HEK293 (cell line): ENCODE measurements at regions not wholly inside any gene's neighbourhood (a gene's known extent, or its start where the extent isn't known, plus 50 kb on each side); places are given as distances from the start of the nearest gene placed in this dataset.

Experiments
- CTCF ChIA-PET: fragments of 350-600 bp; formaldehyde crosslinking; extraction: SDS; loops from one replicate; lab custom pipeline; 2021; ENCODE audit warnings: antibody characterized with exemption; lab: Yijun Ruan, JAX
- POLR2A ChIA-PET: fragments of 300-600 bp; formaldehyde crosslinking; extraction: SDS; loops from one replicate; lab custom pipeline; 2020; ENCODE audit warnings: antibody characterized with exemption, inconsistent platforms; lab: Yijun Ruan, JAX
- H3K27ac ChIP-seq: fragments of 200-500 bp; sonication (Bioruptor generic); 2 replicates; pipeline ENCODE4 v1.5.1; 2014; ENCODE audit warnings: low read depth, low read length, control low read depth, inconsistent platforms; ENCODE audit errors: extremely low read depth
- H3K36me3 ChIP-seq, 2 experiments: fragments of 200-500 bp in 1 of 2; sonication (Bioruptor generic) in 1 of 2; 1 replicate in 1 of 2; 2 replicates in 1 of 2; pipeline ENCODE4 v1.5.1; 2014 to 2017; ENCODE audit warnings: inconsistent platforms in 2 of 2, low read length in 2 of 2; ENCODE audit not compliant: control insufficient read depth in 2 of 2, insufficient read depth in 1 of 2
- H3K4me1 ChIP-seq: fragments of 200-500 bp; sonication (Bioruptor generic); 2 replicates; pipeline ENCODE4 v1.5.1; 2014; ENCODE audit warnings: mild to moderate bottlenecking, low read length, inconsistent platforms; ENCODE audit not compliant: control insufficient read depth, insufficient read depth
- H3K4me3 ChIP-seq: 2 replicates; pipeline ENCODE4 v1.5.1; 2011; ENCODE audit warnings: low read depth, mild to moderate bottlenecking, control low read depth, low read length, moderate library complexity
- H3K9me3 ChIP-seq: fragments of 200-500 bp; sonication (Bioruptor generic); 2 replicates; pipeline ENCODE4 v1.5.1; 2014; ENCODE audit warnings: low read depth, low read length, inconsistent platforms; ENCODE audit not compliant: control insufficient read depth, insufficient read depth
- BCL11A ChIP-seq: fragments of 450-650 bp; formaldehyde crosslinking; IDR thresholded peaks from 2 replicates; pipeline ENCODE4 v1.5.1; 2016; ENCODE audit warnings: low read depth, missing biosample characterization, missing genetic modification characterization
- GLIS1 ChIP-seq: fragments of 450-650 bp; formaldehyde crosslinking; IDR thresholded peaks from 2 replicates; pipeline ENCODE4 v1.5.1; 2016; ENCODE audit warnings: missing biosample characterization, missing genetic modification characterization
- ZBTB20 ChIP-seq: fragments of 450-650 bp; formaldehyde crosslinking; IDR thresholded peaks from 2 replicates; pipeline ENCODE4 v1.5.1; 2016; ENCODE audit warnings: missing biosample characterization, missing genetic modification characterization
- ZIC2 ChIP-seq: fragments of 450-650 bp; formaldehyde crosslinking; IDR thresholded peaks from 2 replicates; pipeline ENCODE4 v1.5.1; 2016; ENCODE audit warnings: missing biosample characterization, missing genetic modification characterization
- ZNF157 ChIP-seq: fragments of 450-650 bp; formaldehyde crosslinking; IDR thresholded peaks from 2 replicates; pipeline ENCODE4 v1.5.1; 2016; ENCODE audit warnings: missing biosample characterization, missing genetic modification characterization
- ZNF174 ChIP-seq: fragments of 450-650 bp; formaldehyde crosslinking; IDR thresholded peaks from 2 replicates; pipeline ENCODE4 v1.5.0; 2017; ENCODE audit warnings: missing biosample characterization, mild to moderate bottlenecking, missing genetic modification characterization
- ZNF221 ChIP-seq: fragments of 450-650 bp; formaldehyde crosslinking; IDR thresholded peaks from 2 replicates; pipeline ENCODE4 v1.5.1; 2017; ENCODE audit warnings: missing biosample characterization, missing genetic modification characterization, borderline replicate concordance
- ZNF274 ChIP-seq, 2 experiments: fragments of 200-500 bp in 1 of 2; fragments of 450-650 bp in 1 of 2; sonication (Bioruptor generic) in 1 of 2; formaldehyde crosslinking in 1 of 2; IDR thresholded peaks; 2 replicates each; pipeline versions ENCODE4 v1.5.1 to v1.6.1; 2014 to 2016; ENCODE audit warnings: borderline replicate concordance in 1 of 2, inconsistent platforms in 1 of 2, low read length in 1 of 2, missing biosample characterization in 1 of 2, missing genetic modification characterization in 1 of 2
- ZNF404 ChIP-seq: fragments of 450-650 bp; formaldehyde crosslinking; IDR thresholded peaks from 2 replicates; pipeline ENCODE4 v1.5.1; 2017; ENCODE audit warnings: missing biosample characterization, missing genetic modification characterization
- ZNF423 ChIP-seq: fragments of 450-650 bp; formaldehyde crosslinking; IDR thresholded peaks from 2 replicates; pipeline ENCODE4 v1.5.1; 2016; ENCODE audit warnings: missing biosample characterization, missing genetic modification characterization
- ZNF433 ChIP-seq: fragments of 450-650 bp; formaldehyde crosslinking; IDR thresholded peaks from 2 replicates; pipeline ENCODE4 v1.5.1; 2016; ENCODE audit warnings: missing biosample characterization, missing genetic modification characterization, low read depth
- ZNF560 ChIP-seq: fragments of 450-650 bp; formaldehyde crosslinking; IDR thresholded peaks from 2 replicates; pipeline ENCODE4 v1.5.1; 2017; ENCODE audit warnings: missing biosample characterization, missing genetic modification characterization, borderline replicate concordance
- ZNF600 ChIP-seq: fragments of 450-650 bp; formaldehyde crosslinking; IDR thresholded peaks from 2 replicates; pipeline ENCODE4 v1.5.1; 2016; ENCODE audit warnings: missing biosample characterization, missing genetic modification characterization
- ZNF626 ChIP-seq: fragments of 450-650 bp; sonication (Bioruptor Pico); formaldehyde crosslinking; IDR thresholded peaks from 2 replicates; pipeline ENCODE4 v1.5.1; 2018; ENCODE audit warnings: missing biosample characterization, missing genetic modification characterization, inconsistent platforms
- ZNF629 ChIP-seq: fragments of 450-650 bp; formaldehyde crosslinking; IDR thresholded peaks from 2 replicates; pipeline ENCODE4 v1.5.1; 2017; ENCODE audit warnings: missing biosample characterization, missing genetic modification characterization
- ZNF830 ChIP-seq: fragments of 450-650 bp; IDR thresholded peaks from 2 replicates; pipeline ENCODE4 v1.5.0; 2018; ENCODE audit warnings: missing biosample characterization, missing genetic modification characterization, low read depth, mild to moderate bottlenecking, moderate library complexity
- TF ChIP-seq, protein P1 (sequence below): fragments of 450-650 bp; formaldehyde crosslinking; IDR thresholded peaks from 2 replicates; pipeline ENCODE4 v1.5.1; 2016; ENCODE audit warnings: missing biosample characterization, missing genetic modification characterization
- TF ChIP-seq, protein P2 (sequence below): fragments of 450-650 bp; formaldehyde crosslinking; IDR thresholded peaks from 2 replicates; pipeline ENCODE4 v1.5.1; 2016; ENCODE audit warnings: missing biosample characterization, missing genetic modification characterization
- TF ChIP-seq, protein P3 (sequence below): fragments of 450-650 bp; formaldehyde crosslinking; IDR thresholded peaks from 2 replicates; pipeline ENCODE4 v1.5.1; 2016; ENCODE audit warnings: missing biosample characterization, missing genetic modification characterization
- TF ChIP-seq, protein P4 (sequence below): fragments of 450-650 bp; formaldehyde crosslinking; IDR thresholded peaks from 2 replicates; pipeline ENCODE4 v1.5.1; 2016; ENCODE audit warnings: missing biosample characterization, missing genetic modification characterization
- TF ChIP-seq, protein P5 (sequence below): fragments of 450-650 bp; formaldehyde crosslinking; IDR thresholded peaks from 2 replicates; pipeline ENCODE4 v1.5.1; 2016; ENCODE audit warnings: missing biosample characterization, missing genetic modification characterization
- TF ChIP-seq, protein P6 (sequence below): fragments of 450-650 bp; formaldehyde crosslinking; IDR thresholded peaks from 2 replicates; pipeline ENCODE4 v1.5.1; 2017; ENCODE audit warnings: missing biosample characterization, missing genetic modification characterization

DNA sequence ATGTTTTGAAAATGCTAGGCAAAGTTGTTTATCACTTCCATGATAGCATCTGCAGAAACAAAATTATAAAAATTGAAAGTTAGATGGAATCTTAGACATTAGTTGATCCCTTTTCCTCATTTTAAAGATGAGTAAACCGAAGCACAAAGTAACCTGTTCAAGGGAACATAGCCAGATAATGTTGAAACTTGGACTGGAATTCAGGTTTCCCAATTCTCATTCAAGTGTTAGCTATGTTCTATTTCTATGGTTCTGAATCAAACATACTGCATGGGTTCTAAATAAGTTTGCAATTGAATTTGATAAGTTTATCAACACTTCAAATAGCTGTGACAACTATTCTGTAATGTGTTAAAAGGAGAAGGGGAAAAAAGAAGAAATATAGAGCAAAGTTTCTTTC, 122.4 kb upstream of the SOX5 start:
- Histone ChIP-seq H3K4me3 (no peak overlapping the region), H3K27ac (no peak overlapping the region), H3K4me1 (peaks cover 41% of the 10 kb centered on the region), H3K36me3 (no peaks in the 10 kb centered on the region), H3K9me3 (no peaks in the 10 kb centered on the region)
- CTCF ChIA-PET = no interaction called here
- TF ChIP-seq, protein P1, sequence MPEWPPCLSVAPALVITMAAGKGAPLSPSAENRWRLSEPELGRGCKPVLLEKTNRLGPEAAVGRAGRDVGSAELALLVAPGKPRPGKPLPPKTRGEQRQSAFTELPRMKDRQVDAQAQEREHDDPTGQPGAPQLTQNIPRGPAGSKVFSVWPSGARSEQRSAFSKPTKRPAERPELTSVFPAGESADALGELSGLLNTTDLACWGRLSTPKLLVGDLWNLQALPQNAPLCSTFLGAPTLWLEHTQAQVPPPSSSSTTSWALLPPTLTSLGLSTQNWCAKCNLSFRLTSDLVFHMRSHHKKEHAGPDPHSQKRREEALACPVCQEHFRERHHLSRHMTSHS = no peak
- TF ChIP-seq ZBTB20 (tag by site-specific recombination) (no peak), ZNF560 (tag by site-specific recombination) (no peak), ZNF600 (tag by site-specific recombination) (no peak), ZNF626 (tag by site-specific recombination) (no peak), ZNF157 (tag by site-specific recombination) (no peak), ZNF423 (tag by site-specific recombination) (no peak), ZNF174 (tag by site-specific recombination) (no peak), ZNF830 (tag by site-specific recombination) (no peak), GLIS1 (no peak), ZNF221 (tag by site-specific recombination) (no peak), ZNF404 (tag by site-specific recombination) (no peak), ZNF629 (no peak), ZNF433 (no peak)
- TF ChIP-seq, protein P2, sequence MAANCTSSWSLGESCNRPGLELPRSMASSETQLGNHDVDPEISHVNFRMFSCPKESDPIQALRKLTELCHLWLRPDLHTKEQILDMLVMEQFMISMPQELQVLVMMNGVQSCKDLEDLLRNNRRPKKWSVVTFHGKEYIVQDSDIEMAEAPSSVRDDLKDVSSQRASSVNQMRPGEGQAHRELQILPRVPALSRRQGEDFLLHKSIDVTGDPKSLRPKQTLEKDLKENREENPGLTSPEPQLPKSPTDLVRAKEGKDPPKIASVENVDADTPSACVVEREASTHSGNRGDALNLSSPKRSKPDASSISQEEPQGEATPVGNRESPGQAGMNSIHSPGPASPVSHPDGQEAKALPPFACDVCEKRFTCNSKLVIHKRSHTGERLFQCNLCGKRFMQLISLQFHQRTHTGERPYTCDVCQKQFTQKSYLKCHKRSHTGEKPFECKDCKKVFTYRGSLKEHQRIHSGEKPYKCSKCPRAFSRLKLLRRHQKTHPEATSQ (tag by site-specific recombination) = no peak
- TF ChIP-seq, protein P3, sequence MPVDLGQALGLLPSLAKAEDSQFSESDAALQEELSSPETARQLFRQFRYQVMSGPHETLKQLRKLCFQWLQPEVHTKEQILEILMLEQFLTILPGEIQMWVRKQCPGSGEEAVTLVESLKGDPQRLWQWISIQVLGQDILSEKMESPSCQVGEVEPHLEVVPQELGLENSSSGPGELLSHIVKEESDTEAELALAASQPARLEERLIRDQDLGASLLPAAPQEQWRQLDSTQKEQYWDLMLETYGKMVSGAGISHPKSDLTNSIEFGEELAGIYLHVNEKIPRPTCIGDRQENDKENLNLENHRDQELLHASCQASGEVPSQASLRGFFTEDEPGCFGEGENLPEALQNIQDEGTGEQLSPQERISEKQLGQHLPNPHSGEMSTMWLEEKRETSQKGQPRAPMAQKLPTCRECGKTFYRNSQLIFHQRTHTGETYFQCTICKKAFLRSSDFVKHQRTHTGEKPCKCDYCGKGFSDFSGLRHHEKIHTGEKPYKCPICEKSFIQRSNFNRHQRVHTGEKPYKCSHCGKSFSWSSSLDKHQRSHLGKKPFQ = no peak
- TF ChIP-seq, protein P4, sequence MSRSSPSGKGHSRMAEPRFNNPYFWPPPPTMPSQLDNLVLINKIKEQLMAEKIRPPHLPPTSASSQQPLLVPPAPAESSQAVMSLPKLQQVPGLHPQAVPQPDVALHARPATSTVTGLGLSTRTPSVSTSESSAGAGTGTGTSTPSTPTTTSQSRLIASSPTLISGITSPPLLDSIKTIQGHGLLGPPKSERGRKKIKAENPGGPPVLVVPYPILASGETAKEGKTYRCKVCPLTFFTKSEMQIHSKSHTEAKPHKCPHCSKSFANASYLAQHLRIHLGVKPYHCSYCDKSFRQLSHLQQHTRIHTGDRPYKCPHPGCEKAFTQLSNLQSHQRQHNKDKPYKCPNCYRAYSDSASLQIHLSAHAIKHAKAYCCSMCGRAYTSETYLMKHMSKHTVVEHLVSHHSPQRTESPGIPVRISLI = no peak
- POLR2A ChIA-PET = no interaction called here

DNA sequence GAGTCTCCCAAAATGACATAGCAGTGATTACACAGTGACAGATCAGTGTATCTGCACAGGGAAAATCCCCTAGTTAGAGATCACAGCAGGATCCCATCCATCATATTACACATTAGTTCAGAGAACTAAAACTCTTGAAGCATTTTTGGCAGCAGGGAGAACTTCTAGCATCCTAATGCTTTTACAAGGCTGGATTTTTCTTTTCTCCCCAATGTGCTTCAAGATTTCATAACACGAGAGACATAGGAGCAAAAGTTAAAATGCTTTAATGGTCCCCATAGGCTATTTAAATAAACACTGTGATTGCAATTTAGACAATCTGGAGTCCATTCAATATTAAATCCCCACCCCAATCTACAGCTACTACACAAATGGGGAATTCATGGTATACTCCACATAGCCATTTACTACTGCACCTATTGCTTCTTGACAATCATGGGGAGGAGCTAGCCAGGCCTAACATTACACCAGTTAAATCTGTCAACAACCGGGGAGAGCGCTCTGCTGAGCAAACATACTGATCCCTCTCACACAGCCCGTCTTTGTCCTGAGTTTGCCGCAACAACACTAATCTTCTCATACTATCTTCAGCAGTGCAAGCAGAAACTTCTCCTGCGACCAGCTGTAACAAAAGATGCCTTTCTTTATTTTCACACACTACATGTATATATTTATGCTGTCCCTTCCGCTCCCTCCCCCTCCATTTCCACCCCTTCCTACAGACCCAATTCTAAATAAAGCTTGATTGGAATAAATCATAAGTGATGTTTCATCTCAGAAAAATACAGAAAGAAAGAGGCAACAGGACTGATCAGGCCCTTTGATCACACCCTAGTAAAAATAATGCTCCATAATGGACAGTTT, 120.3 kb upstream of the SOX5 start:
- Histone ChIP-seq H3K36me3 (no peaks in the 10 kb centered on the region), H3K27ac (peak overlapping the region; percentile 8; the same call in 1 of the 2 replicates), H3K4me1 (peaks cover 45% of the 10 kb centered on the region), H3K4me3 (no peak overlapping the region), H3K9me3 (no peaks in the 10 kb centered on the region)
- CTCF ChIA-PET = interaction anchor here (0.6 kb wide), 1 partner anchor 29 kb away, joined by 3 read pairs; no protein-coding TSS in a partner anchor
- POLR2A ChIA-PET = no interaction called here
- TF ChIP-seq ZIC2 (tag by site-specific recombination) (0 out of 2 replicates have a peak, but pooled peaks have one; percentile 5), ZNF274 (IDR thresholded peaks at IDR 0.05; ENCODE audit: low read length) (no peak), ZNF274 (tag by site-specific recombination; IDR thresholded peaks at IDR 0.05; ENCODE audit: borderline replicate concordance) (no peak), BCL11A (tag by site-specific recombination) (peak; percentile 77)
- TF ChIP-seq, protein P5, sequence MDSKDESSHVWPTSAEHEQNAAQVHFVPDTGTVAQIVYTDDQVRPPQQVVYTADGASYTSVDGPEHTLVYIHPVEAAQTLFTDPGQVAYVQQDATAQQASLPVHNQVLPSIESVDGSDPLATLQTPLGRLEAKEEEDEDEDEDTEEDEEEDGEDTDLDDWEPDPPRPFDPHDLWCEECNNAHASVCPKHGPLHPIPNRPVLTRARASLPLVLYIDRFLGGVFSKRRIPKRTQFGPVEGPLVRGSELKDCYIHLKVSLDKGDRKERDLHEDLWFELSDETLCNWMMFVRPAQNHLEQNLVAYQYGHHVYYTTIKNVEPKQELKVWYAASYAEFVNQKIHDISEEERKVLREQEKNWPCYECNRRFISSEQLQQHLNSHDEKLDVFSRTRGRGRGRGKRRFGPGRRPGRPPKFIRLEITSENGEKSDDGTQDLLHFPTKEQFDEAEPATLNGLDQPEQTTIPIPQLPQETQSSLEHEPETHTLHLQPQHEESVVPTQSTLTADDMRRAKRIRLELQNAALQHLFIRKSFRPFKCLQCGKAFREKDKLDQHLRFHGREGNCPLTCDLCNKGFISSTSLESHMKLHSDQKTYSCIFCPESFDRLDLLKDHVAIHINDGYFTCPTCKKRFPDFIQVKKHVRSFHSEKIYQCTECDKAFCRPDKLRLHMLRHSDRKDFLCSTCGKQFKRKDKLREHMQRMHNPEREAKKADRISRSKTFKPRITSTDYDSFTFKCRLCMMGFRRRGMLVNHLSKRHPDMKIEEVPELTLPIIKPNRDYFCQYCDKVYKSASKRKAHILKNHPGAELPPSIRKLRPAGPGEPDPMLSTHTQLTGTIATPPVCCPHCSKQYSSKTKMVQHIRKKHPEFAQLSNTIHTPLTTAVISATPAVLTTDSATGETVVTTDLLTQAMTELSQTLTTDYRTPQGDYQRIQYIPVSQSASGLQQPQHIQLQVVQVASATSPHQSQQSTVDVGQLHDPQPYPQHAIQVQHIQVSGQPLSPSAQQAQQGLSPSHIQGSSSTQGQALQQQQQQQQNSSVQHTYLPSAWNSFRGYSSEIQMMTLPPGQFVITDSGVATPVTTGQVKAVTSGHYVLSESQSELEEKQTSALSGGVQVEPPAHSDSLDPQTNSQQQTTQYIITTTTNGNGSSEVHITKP (tag by site-specific recombination) = peak; percentile 84
- TF ChIP-seq, protein P6, sequence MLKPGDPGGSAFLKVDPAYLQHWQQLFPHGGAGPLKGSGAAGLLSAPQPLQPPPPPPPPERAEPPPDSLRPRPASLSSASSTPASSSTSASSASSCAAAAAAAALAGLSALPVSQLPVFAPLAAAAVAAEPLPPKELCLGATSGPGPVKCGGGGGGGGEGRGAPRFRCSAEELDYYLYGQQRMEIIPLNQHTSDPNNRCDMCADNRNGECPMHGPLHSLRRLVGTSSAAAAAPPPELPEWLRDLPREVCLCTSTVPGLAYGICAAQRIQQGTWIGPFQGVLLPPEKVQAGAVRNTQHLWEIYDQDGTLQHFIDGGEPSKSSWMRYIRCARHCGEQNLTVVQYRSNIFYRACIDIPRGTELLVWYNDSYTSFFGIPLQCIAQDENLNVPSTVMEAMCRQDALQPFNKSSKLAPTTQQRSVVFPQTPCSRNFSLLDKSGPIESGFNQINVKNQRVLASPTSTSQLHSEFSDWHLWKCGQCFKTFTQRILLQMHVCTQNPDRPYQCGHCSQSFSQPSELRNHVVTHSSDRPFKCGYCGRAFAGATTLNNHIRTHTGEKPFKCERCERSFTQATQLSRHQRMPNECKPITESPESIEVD = peak; percentile 96
- TF ChIP-seq, protein P2 (tag by site-specific recombination) = no peak
